ENCODE measurements at regions not wholly inside any gene's neighbourhood (a gene's known extent, or its start where the extent isn't known, plus 50 kb on each side); places are given as distances from the start of the nearest gene placed in this dataset.

- H3K27ac ChIP-seq (ENCODE audit: low read length) = no peak overlapping the region
- no peaks in the 10 kb centered on the region for H3K9me3 ChIP-seq (ENCODE audit: control insufficient read depth in 1 of 2, low read length in 2 of 2)
Measured at GRCh38 chr6:146890172-146890571, 291.4 kb downstream of the ADGB start.

GRCh38 chr6:146890644-146891434, 292.1 kb downstream of the ADGB start:
- Histone ChIP-seq H3K36me3 (ENCODE audit: control insufficient read depth in 1 of 2, insufficient read depth in 2 of 2, low read length in 2 of 2) (no peaks in the 10 kb centered on the region), H3K9me3 (ENCODE audit: control insufficient read depth in 1 of 2, low read length in 2 of 2) (no peaks in the 10 kb centered on the region), H3K27ac (ENCODE audit: low read length) (no peak overlapping the region), H3K27me3 (ENCODE audit: low read depth, low read length) (no peaks in the 10 kb centered on the region), H3K4me3 (ENCODE audit: low read depth in 1 of 2, low read length in 2 of 2) (no peak overlapping the region), H3K4me1 (ENCODE audit: control insufficient read depth in 1 of 2, insufficient read depth in 2 of 2, low read length in 2 of 2) (no peaks in the 10 kb centered on the region)

More at GRCh38 chr6:146890172-146890571, 291.4 kb downstream of the ADGB start:
- Histone ChIP-seq H3K4me3 (ENCODE audit: low read depth in 1 of 2, low read length in 2 of 2) (no peak overlapping the region), H3K27me3 (ENCODE audit: low read depth, low read length) (no peaks in the 10 kb centered on the region), H3K4me1 (ENCODE audit: control insufficient read depth in 1 of 2, insufficient read depth in 2 of 2, low read length in 2 of 2) (no peaks in the 10 kb centered on the region), H3K36me3 (ENCODE audit: control insufficient read depth in 1 of 2, insufficient read depth in 2 of 2, low read length in 2 of 2) (no peaks in the 10 kb centered on the region)

GRCh38 chr6:146891615-146892265, 293.0 kb downstream of the ADGB start:
- Histone ChIP-seq H3K4me1 (ENCODE audit: control insufficient read depth in 1 of 2, insufficient read depth in 2 of 2, low read length in 2 of 2) (no peaks in the 10 kb centered on the region), H3K27ac (ENCODE audit: low read length) (no peak overlapping the region), H3K27me3 (ENCODE audit: low read depth, low read length) (no peaks in the 10 kb centered on the region)

GRCh38 chr6:146892283-146892612, 293.5 kb downstream of the ADGB start:
- H3K27me3 ChIP-seq (ENCODE audit: low read depth, low read length) = no peaks in the 10 kb centered on the region
- H3K4me1 ChIP-seq (ENCODE audit: control insufficient read depth in 1 of 2, insufficient read depth in 2 of 2, low read length in 2 of 2) = no peaks in the 10 kb centered on the region
- no peaks in the 10 kb centered on the region for H3K9me3 ChIP-seq (ENCODE audit: control insufficient read depth in 1 of 2, low read length in 2 of 2)
- no peaks in the 10 kb centered on the region for H3K36me3 ChIP-seq (ENCODE audit: control insufficient read depth in 1 of 2, insufficient read depth in 2 of 2, low read length in 2 of 2)
- no peak overlapping the region for H3K4me3 ChIP-seq (ENCODE audit: low read depth in 1 of 2, low read length in 2 of 2)
- H3K27ac ChIP-seq (ENCODE audit: low read length) = no peak overlapping the region

More at GRCh38 chr6:146891615-146892265, 293.0 kb downstream of the ADGB start:
- Histone ChIP-seq H3K36me3 (ENCODE audit: control insufficient read depth in 1 of 2, insufficient read depth in 2 of 2, low read length in 2 of 2) (no peaks in the 10 kb centered on the region), H3K9me3 (ENCODE audit: control insufficient read depth in 1 of 2, low read length in 2 of 2) (no peaks in the 10 kb centered on the region), H3K4me3 (ENCODE audit: low read depth in 1 of 2, low read length in 2 of 2) (no peak overlapping the region)

- Histone ChIP-seq H3K9me3 (ENCODE audit: control insufficient read depth in 1 of 2, low read length in 2 of 2) (no peaks in the 10 kb centered on the region), H3K36me3 (ENCODE audit: control insufficient read depth in 1 of 2, insufficient read depth in 2 of 2, low read length in 2 of 2) (no peaks in the 10 kb centered on the region), H3K4me3 (ENCODE audit: low read depth in 1 of 2, low read length in 2 of 2) (no peak overlapping the region), H3K27ac (ENCODE audit: low read length) (no peak overlapping the region), H3K4me1 (ENCODE audit: control insufficient read depth in 1 of 2, insufficient read depth in 2 of 2, low read length in 2 of 2) (no peaks in the 10 kb centered on the region), H3K27me3 (ENCODE audit: low read depth, low read length) (no peaks in the 10 kb centered on the region)
Measured at GRCh38 chr6:146892613-146893401, 294.0 kb downstream of the ADGB start.

- Histone ChIP-seq H3K27me3 (ENCODE audit: low read depth, low read length) (no peaks in the 10 kb centered on the region), H3K4me1 (ENCODE audit: control insufficient read depth in 1 of 2, insufficient read depth in 2 of 2, low read length in 2 of 2) (no peaks in the 10 kb centered on the region), H3K27ac (ENCODE audit: low read length) (no peak overlapping the region), H3K4me3 (ENCODE audit: low read depth in 1 of 2, low read length in 2 of 2) (no peak overlapping the region), H3K36me3 (ENCODE audit: control insufficient read depth in 1 of 2, insufficient read depth in 2 of 2, low read length in 2 of 2) (no peaks in the 10 kb centered on the region), H3K9me3 (ENCODE audit: control insufficient read depth in 1 of 2, low read length in 2 of 2) (no peaks in the 10 kb centered on the region)
Measured at GRCh38 chr6:146893690-146894089, 294.9 kb downstream of the ADGB start.

GRCh38 chr6:146894624-146895023, 295.9 kb downstream of the ADGB start:
- Histone ChIP-seq H3K4me1 (ENCODE audit: control insufficient read depth in 1 of 2, insufficient read depth in 2 of 2, low read length in 2 of 2) (no peaks in the 10 kb centered on the region), H3K27ac (ENCODE audit: low read length) (no peak overlapping the region), H3K36me3 (ENCODE audit: control insufficient read depth in 1 of 2, insufficient read depth in 2 of 2, low read length in 2 of 2) (no peaks in the 10 kb centered on the region), H3K27me3 (ENCODE audit: low read depth, low read length) (no peaks in the 10 kb centered on the region), H3K9me3 (ENCODE audit: control insufficient read depth in 1 of 2, low read length in 2 of 2) (no peaks in the 10 kb centered on the region), H3K4me3 (ENCODE audit: low read depth in 1 of 2, low read length in 2 of 2) (no peak overlapping the region)

GRCh38 chr6:146895101-146895771, 296.5 kb downstream of the ADGB start:
- no peak overlapping the region for H3K27ac ChIP-seq (ENCODE audit: low read length)
- no peak overlapping the region for H3K4me3 ChIP-seq (ENCODE audit: low read depth in 1 of 2, low read length in 2 of 2)
- H3K4me1 ChIP-seq (ENCODE audit: control insufficient read depth in 1 of 2, insufficient read depth in 2 of 2, low read length in 2 of 2) = no peaks in the 10 kb centered on the region

GRCh38 chr6:146895772-146896061, 296.9 kb downstream of the ADGB start:
- H3K4me3 ChIP-seq (ENCODE audit: low read depth in 1 of 2, low read length in 2 of 2) = no peak overlapping the region
- no peaks in the 10 kb centered on the region for H3K4me1 ChIP-seq (ENCODE audit: control insufficient read depth in 1 of 2, insufficient read depth in 2 of 2, low read length in 2 of 2)
- H3K27me3 ChIP-seq (ENCODE audit: low read depth, low read length) = no peaks in the 10 kb centered on the region
- no peaks in the 10 kb centered on the region for H3K36me3 ChIP-seq (ENCODE audit: control insufficient read depth in 1 of 2, insufficient read depth in 2 of 2, low read length in 2 of 2)
- H3K27ac ChIP-seq (ENCODE audit: low read length) = no peak overlapping the region
- no peaks in the 10 kb centered on the region for H3K9me3 ChIP-seq (ENCODE audit: control insufficient read depth in 1 of 2, low read length in 2 of 2)

More at GRCh38 chr6:146895101-146895771, 296.5 kb downstream of the ADGB start:
- H3K9me3 ChIP-seq (ENCODE audit: control insufficient read depth in 1 of 2, low read length in 2 of 2) = no peaks in the 10 kb centered on the region
- no peaks in the 10 kb centered on the region for H3K36me3 ChIP-seq (ENCODE audit: control insufficient read depth in 1 of 2, insufficient read depth in 2 of 2, low read length in 2 of 2)
- H3K27me3 ChIP-seq (ENCODE audit: low read depth, low read length) = no peaks in the 10 kb centered on the region

- Histone ChIP-seq H3K4me3 (ENCODE audit: low read depth in 1 of 2, low read length in 2 of 2) (no peak overlapping the region), H3K36me3 (ENCODE audit: control insufficient read depth in 1 of 2, insufficient read depth in 2 of 2, low read length in 2 of 2) (no peaks in the 10 kb centered on the region), H3K4me1 (ENCODE audit: control insufficient read depth in 1 of 2, insufficient read depth in 2 of 2, low read length in 2 of 2) (no peaks in the 10 kb centered on the region), H3K9me3 (ENCODE audit: control insufficient read depth in 1 of 2, low read length in 2 of 2) (no peaks in the 10 kb centered on the region), H3K27ac (ENCODE audit: low read length) (no peak overlapping the region), H3K27me3 (ENCODE audit: low read depth, low read length) (no peaks in the 10 kb centered on the region)
Measured at GRCh38 chr6:146896062-146896813, 297.5 kb downstream of the ADGB start.
